Mammary epithelial cell (primary cell): ENCODE measurements at regions not wholly inside any gene's neighbourhood (a gene's known extent, or its start where the extent isn't known, plus 50 kb on each side); places are given as distances from the start of the nearest gene placed in this dataset.

Experiments
- CTCF ChIP-seq, 2 donors: IDR thresholded peaks in 1 of 2; conservative IDR thresholded peaks in 1 of 2; 2 replicates each; pipeline ENCODE4 v1.5.1; 2011 to 2012; ENCODE audit warnings: inconsistent platforms in 2 of 2, low read length in 2 of 2, mild to moderate bottlenecking in 2 of 2, control low read depth in 1 of 2, low read depth in 1 of 2; ENCODE audit not compliant: insufficient read depth in 1 of 2; ENCODE audit errors: extremely low read depth in 1 of 2
- EZH2 ChIP-seq: IDR thresholded peaks from 2 replicates; pipeline ENCODE4 v1.6.1; 2012; ENCODE audit warnings: low read length, inconsistent platforms, borderline replicate concordance

- no peak for TF ChIP-seq CTCF (conservative IDR thresholded peaks at IDR 0.05 in 1 of 2, IDR thresholded peaks at IDR 0.05 in 1 of 2; ENCODE audit: extremely low read depth in 1 of 2, insufficient read depth in 1 of 2, low read depth in 1 of 2, low read length in 2 of 2)
- TF ChIP-seq EZH2, result no peak
Measured at GRCh38 chr5:123880875-123881274, 368.9 kb downstream of the CSNK1G3 start.
